ENCODE measurements at regions not wholly inside any gene's neighbourhood (a gene's known extent, or its start where the extent isn't known, plus 50 kb on each side); places are given as distances from the start of the nearest gene placed in this dataset.
"Not testable (repeated sequence)": the region's sequence is repeated elsewhere in the genome, so short reads cannot be mapped to it uniquely, and the experiment has no call there.

DNA sequence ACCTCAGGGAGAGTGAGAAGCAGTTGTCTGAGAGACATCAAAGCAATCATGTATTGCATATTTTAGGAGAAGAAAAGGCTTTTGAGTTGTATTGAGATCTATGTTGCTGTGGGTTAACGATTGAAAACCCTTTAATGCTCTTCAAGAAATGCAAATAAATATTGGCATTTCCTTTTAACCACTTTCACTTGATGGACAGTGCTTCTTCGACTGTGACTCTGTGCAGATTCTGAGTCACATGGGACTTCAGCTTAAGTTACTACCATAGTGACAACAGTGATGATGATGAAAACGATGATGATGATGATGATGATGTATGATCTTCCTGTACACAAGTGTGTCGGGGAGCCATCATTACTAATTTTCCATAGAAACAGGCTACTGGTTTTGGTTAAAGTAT, 181.8 kb downstream of the AKAIN1 start:
- no peak for DNase-seq

DNA sequence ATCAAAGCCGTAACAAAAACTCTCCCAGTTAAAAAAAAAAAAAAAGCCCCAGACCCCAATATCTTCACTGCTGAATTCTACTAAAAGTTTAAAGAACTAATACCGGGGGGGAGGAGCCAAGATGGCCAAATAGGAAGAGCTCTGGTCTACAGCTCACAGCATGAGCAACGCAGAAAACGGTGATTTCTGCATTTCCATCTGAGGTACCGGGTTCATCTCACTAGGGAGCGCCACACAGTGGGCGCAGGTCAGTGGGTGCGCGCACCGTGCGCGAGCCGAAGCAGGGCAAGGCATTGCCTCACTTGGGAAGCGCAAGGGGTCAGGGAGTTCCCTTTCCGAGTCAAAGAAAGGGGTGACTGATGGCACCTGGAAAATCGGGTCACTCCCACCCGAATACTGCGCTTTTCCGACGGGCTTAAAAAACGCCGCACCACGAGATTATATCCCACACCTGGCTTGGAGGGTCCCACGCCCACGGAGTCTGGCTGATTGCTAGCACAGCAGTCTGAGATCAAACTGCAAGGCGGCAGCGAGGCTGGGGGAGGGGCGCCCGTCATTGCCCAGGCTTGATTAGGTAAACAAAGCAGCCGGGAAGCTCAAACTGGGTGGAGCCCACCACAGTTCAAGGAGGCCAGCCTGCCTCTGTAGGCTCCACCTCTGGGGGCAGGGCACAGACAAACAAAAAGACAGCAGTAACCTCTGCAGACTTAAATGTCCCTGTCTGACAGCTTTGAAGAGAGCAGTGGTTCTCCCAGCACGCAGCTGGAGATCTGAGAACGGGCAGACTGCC, 192.8 kb downstream of the AKAIN1 start:
- not testable (repeated sequence) for DNase-seq

DNA sequence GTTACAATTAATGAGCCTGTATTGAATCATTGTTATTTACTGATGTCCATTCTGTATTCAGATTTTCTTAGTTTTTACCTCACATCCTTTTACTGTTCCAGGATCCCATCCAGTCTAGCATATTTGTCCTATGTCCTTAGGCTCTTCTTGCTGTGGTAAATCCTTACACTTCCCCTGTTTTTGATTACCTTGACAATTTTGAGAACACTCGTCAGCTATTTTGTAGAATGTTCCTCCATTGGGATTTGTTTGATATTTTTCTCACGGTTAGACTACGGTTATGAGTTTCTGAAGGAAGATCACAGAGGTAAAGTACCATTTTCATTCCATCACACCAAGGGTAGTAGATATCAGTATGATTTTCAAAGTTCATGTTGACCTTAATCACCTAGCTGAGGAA, 202.3 kb downstream of the AKAIN1 start:
- no peak for DNase-seq

DNA sequence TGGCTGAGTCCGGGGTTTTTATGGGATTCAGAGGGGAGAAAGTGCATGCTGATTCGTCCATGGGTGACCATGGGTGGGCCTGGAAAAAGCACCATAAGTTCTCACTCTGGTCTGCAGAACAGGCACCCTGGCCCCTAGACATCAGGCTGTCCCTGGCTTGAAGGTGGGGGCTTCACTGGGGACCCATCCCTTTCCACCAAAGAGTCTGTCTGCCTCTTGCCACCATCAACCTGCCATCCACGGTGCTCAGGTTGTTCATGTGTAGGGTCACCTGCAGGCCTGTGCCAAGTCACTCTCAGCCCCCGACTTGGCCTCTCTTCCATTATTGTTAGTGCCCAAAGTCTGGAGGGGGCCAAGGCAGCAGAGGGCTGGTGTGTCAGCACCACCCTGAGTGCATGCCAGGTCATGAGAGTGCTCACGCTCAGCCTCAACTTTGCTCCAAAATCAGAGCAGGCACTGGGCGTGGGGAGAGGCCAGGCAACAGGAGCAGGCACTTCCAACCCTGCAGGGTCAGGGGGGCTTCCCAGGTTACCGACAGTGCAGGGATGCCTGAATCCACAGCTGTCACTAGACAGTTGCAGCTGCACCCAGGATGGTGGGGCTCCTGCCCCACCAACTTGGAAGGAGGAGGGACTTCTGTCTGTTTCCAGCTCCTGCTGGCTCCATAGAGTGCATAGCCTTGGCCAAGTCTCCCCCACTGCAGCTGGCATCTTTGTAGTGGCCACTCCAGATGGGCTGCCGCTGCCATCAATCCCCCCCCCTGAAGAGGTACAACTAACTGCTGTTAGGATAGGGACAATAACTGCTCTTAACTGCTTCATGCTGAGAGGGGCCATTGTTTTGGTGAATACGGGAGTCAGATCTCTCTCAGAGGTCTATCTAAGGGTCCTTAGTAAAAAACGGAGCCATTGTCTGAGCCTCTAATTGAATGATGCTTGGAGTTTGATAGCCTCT, 209.3 kb downstream of the AKAIN1 start:
- DNase-seq = no peak

DNA sequence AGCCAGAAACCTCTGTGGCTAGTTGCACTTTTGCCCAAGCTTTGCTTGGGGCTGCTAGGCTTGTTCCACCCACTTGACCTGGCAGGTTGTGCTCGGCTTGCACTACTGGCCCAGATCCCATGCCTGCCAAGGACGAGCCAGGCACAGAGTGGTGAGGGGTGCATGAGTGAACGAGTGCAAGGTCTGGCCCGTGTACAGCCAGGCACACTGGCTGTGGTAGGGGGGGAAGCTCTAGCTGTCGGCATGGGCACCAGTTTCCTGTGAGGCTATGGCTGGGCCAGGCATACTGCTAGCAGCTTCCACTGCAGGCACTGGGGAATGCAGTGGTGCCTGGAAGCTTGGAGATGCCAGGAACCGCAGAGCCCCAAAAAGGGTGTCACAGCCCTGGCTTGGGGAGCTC, 210.4 kb downstream of the AKAIN1 start:
- DNase-seq = no peak

DNA sequence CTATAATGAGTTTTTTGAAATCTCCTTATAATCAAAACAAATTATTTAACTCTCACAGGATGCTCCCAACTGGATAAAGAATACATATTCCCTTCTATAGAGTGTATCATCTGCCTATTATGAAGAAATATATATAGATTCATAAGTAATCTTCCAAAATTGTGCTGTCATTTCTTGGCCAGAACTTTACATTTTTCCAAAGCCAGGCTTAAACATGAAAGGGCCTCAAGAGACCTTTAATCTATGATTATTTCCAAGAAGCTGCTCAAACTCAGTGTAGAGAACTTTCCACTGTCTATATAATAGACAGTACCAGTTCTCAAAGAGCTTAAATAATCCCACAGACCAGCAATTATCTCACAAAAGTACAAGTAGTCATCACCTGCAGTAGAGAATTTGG, 211.0 kb downstream of the AKAIN1 start:
- DNase-seq = no peak

DNA sequence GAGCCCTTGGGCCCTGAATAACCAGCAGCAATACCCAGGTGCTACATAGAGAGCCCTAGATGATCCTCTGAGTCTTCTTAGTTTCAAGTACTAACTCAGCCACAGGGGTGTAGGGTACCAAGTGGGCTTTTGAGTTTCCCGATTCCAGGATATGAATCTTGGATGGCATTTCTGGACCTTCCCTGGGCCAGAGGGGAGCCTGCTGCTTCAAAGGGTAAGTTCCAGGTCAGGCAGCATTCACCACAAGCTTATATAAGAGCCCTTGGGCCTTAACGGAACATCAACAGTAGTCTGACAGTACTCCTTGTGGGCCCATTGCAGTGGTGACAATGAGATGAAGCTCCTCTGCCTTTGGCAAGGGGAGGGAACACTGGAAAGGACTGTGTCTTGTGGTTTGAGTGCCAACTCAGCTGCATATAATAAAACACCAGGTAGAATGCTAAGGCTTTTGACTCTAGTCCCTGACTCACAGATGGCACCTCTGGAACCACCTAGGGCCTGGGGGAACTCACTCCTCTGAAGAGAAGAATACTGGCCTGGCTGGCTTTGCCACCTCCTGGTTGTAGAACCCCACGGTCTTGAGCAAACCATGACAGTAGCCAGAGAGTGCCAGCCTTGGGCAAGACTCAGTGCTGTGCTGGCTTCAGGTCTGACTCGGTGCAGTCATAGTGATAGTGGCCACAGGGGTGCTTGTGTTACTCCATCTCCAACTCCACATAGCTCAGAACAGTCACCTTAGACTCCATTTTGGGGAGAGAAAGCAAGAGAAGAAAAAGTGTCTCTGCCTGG, 235.7 kb downstream of the AKAIN1 start:
- DNase-seq = no peak

DNA sequence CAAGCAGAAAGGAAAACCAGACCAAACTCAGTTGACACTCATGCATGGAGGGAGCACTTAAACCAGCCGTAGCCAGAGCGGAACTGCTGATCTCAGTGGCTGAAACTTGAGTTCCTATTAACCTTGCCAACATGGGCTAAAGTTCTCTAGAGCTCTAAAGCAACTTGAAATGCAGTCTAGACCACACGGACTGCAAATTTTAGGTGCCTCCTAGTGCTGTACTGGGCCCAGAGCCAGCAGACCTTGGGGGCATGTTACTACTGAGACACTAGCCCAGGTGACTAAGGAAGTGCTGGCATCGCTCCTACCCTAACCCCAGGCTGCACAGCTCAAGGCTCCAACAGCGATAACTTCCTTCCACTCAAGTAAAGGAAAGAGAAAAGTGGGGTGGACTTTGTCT, 236.5 kb downstream of the AKAIN1 start:
- DNase-seq = no peak

DNA sequence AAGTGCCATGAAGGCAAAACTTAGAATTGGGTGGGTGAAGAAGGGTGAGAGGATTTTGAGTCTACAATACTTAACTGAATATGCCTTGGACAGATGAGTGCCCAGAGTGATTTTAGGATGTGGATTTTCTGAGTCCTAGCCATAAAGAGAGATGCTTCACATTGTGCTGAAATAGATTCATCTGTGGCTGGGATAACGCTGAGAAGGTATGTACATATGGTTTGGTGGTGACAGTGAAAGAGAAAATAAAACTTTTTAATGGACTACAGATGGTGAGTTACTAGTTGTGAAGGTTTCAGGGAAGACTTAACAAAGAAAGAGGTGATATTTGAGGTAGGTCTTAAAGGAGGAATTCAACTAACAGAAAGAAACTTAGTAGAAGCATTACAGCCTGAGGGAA, 265.8 kb downstream of the AKAIN1 start:
- DNase-seq = no peak

DNA sequence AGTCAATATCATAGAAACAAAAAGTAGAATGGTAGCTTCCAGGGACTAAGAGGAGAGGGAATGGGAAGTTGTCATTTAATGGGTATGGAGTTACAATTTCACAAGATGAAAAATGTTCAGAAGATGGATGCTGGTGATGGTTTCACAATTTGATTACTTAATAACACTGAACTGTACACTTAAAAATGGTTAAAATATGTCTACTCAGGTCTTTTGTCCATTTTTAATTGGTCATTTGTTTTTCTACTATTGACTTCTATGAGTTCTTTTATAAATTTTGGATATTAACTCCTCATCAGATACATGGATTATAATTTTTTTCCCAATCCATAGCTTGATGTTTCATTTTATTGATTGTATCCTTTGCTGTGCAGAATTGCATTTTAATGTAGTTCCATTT, 275.5 kb downstream of the AKAIN1 start:
- no peak for DNase-seq

DNA sequence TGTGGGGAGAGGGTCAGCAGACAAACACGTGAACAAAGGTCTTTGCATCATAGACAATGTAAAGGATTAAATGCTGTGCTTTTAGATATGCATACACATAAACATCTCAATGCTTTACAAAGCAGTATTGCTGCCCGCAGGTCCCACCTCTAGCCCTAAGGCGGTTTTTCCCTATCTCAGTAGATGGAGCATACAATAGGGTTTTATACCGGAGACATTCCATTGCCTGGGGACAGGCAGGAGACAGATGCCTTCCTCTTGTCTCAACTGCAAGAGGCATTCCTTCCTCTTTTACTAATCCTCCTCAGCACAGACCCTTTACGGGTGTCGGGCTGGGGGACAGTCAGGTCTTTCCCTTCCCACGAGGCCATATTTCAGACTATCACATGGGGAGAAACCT, 279.5 kb downstream of the AKAIN1 start:
- not testable (repeated sequence) for DNase-seq

DNA sequence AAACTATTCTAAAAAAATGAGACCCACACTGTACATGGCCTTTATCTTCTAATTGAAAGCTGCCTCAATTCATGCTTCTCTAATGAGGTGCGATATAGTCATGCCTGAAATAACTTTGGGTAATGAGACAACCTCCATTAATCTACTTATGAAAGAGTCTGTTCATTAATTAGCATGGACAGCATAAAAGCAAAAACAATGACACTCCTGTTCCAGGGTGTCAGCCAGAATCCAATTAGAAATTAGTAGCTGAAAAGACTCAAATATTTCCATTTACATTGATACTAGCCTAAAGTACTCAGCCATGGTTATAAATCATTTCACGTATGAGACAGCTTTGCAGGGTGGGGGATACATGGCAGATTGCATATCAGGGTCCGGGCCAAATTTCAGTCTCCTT, 288.7 kb downstream of the AKAIN1 start:
- DNase-seq = no peak

DNA sequence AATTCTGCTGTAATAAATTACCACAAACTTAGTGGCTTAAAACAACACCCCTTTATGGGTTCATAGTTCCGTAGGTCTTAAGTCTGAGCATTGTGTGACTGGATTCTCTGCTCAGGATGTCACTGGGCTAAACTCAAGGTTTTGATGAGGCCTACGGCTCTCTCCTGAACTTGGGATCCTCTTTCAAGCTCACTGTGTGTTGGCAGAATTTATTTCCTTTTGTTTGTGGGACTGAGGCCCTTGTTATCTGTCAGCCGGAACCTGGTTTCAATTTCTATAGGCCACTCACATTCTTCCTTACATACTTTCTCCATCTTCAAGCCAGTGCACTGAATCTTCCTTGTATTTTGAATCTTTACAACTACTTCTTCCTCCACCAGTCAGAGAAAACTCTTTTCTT, 290.2 kb downstream of the AKAIN1 start:
- no peak for DNase-seq

DNA sequence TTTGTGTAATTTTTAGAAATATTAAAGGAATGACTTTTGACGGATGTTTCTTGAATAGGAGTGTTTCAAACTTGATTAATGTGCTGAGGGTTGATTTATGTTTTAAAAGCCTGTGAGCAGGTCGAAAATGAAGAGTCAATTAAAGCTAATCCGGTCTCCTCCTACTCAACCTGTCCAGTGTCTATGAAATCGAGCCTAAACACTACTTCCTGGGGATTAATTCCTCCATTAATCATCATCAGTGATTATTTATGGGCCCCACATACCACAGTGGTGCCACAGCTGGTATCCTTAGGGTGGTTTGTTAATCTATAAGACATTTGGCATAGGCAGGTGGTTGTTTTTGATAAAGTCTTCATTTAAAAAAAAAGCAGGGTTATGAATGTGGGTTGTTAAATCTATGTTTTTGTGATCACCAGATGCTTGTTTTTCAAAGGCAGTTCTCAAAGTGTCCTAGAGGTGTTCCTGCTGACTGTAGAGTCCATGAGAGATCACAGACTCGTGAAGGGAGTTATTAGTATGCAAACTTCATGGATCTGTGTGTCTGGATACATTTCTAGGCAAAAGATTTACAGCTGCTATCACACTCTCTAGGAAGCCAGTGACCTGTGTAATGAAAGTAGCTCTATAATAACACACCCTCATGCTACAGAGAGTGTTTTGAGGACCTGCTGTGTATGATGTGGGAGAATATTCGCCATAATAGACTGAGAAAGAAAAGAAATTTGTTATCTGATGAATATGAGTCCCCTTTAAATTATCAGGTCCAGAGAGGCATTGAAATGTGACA, 308.6 kb downstream of the AKAIN1 start:
- DNase-seq = no peak

DNA sequence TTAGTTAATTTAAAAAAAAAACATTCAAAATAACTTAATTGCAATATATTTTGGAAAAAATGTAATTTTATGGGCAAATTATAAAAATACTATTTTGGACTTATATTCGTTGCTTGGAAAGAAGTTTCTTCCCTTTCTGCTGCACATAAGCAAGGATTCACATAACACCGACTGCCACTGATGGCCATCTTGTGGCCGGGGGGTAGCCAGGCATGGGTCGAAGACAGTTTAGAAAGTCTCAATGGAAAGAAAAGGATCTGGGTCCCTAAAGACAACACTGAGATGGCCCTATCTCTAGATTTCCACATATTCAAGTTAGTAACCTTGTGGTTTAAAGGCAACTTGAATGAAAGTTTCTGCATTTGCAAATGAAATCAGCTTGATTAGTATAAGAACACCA, 318.6 kb downstream of the AKAIN1 start:
- no peak for DNase-seq

DNA sequence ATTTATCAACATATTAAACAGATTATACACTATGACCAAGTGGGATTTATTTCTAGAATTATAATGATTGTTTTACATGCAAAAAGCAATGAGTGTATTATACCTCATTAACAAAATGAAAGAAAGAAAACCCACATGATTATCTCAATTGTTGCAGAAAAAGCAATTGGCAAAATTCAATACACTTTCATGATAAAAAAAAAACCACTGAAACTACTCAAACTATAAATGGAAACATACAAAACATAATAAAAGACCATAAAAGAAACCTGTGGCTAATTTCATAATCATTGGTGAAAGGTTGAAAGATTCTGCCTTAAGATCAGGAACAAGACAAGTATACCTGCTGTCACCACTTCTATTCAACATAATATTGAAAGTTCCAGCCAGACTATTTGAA, 325.9 kb downstream of the AKAIN1 start:
- no peak for DNase-seq

DNA sequence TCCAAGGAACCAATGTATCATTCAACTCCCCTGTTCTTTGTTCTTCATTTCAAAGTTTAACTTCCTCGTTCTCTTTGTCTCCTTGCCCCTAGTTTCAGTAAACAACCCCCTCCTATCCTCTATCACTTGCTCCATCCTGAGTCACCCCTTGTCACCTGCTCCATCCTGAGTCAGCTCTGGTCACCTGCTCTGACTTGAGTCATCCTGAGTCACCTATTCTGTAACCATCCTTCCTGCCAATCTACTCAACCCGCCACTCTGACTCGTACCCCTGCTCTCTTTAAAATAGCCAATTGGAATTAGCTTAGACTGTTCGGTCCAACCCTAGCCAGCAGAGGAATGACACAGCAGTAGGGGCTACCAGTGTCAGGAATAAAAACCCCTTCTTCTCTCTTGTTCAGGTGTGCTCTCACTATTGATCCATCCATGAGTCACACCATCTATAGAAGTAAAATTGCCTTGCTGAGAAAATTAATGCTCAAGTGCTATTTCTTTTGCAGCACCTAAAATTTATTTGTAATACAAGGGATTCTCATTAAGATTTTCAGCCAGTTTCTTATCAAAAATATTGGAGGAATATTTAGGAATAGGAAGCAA, 326.8 kb downstream of the AKAIN1 start:
- no peak for DNase-seq

DNA sequence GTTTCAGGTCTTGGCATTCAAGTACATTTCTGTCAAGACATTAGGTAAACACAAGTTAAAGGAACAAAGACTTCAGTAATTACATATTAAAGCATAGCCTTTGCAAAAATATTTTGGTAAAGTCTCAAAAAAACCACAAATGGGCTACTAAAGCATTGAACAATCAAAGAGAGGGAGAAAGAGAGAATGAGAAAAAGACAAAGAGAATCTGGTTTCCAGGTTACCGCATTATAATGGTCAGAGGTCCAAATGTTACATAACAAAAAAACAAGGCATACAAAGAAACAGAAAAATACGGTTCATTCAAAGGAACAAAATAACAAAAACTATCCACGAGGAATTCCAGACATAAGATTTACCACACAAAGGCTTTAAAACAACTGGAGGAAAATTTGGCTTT, 327.9 kb downstream of the AKAIN1 start:
- DNase-seq = no peak

DNA sequence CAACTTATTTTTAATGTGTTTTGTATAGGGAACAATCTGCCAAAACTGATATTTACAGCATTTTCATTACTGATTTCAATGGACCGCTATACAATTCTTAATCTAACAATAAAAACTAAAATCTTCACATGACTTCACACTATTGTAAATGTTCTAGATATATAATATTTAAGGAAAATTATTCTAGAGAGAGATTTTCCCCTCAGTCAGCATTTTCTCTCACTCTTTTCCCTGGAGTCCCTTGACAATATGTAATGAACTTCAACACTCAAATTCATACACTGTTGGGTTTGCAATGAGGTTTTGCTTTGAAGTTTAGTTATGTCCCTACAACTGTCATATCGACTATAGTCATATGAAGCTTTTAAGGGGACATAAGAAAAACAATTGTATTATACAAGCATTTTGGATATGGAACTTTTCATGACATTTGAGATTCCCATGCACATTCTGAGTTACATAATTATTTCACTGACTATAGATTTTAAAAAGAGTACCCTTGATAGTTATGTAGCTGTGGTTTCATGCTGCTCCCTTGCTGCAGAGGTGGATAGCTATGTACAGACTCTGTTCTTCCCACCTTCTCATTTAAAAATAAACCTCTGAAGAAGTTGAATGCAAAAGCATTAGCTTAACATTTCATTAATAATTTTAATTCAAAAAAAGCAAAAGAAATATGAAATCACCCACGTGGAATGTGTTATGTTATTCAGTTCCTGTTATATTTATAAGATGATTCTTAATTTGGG, 338.5 kb downstream of the AKAIN1 start:
- no peak for DNase-seq

DNA sequence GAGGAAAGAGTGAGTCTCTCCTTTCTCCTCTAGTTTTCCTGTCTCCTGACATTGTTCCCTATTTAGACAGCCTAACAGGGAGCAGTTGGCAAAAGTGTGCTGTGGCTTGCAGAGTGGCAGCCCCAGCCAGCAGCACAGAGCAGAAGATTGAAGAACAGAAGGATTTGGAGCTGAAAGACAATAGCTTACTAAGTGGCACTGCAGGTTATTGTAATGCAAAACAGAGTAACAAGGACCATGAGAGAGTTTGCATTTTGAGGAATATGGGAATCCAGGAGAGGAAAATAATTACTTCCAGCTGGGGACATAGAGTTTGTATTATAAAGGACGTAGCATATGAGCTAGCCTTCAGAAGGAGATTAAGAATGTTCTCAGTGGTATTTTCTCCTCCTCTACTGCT, 342.4 kb downstream of the AKAIN1 start:
- DNase-seq = no peak

DNA sequence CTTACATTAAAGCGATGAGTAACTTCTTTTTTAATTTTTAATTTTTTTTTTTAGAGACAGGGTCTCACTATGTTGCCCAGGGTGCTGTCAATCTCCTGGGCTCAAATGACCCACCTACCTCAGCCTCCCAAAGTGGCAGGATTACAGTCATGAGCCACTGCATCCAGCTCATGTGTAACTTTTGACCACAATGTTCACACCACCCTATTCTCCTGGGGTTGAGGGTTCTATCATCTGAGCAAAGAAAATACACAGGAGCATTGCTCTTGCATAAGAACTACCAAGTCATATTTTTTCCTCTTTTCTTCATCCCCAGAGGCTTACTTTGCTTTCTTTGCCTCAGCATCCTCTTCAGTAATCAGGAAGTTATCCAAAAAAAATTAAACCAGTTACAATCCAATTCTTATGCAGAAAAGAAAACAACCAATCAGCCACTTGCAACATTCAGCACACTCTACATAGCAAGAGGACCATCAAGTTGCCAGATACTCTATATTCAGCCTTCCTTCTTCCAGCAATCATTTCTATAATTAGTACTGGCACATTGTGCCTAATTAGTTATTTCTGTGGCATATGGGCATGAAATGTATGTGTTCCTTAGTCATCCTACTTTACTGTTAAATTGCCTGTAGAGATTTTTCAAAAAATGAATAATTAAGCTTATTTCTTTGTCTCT, 345.6 kb downstream of the AKAIN1 start:
- no peak for DNase-seq

Data from 8988T (cell line).